NCI-H2081 (cell line): ENCODE measurements at regions not wholly inside any gene's neighbourhood (a gene's known extent, or its start where the extent isn't known, plus 50 kb on each side); places are given as distances from the start of the nearest gene placed in this dataset.

Source experiments
- DNase-seq, 2 experiments: peaks; one replicate each; lab custom pipeline; 2025; lab: John Stamatoyannopoulos, UW

DNA sequence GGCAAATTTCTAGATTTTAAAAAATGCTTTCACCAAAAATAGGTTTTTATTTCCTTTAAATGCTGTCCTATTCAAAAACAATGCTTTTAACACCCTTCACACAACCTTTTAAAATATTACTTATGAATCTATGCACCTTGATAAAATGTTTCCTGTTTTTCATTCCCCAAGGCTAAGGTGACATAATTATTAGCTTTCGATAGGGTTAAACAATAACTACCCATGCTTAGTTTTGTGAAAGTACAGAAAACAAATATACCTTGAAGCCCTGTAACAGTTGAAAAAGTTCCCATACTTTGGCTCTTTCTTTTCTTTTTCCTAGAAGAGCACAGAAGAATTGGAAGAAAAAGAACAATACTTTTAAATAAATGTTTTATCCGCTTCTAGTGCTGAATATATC, 54.9 kb upstream of the ITPRID2 start:
- no peak for DNase-seq

DNA sequence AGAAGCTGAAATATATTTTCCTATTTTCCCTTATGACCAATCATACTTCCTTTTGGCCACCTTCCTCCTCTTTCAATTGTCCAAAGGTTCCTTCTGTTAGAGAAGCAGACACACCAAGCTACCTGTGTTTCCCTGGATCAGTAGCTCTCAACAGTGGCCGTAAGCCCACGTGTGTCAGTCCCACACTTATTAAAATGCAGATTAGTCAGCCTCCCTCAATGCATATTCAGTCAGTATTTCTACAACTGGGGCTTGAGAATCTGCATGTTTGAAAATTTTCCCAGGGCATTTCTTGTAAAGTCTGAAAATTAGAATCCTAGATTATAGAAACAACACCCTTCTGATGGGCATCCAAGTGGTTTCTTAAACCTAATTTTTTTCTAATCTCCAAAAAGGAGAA, 54.0 kb upstream of the ITPRID2 start:
- DNase-seq, result no peak

DNA sequence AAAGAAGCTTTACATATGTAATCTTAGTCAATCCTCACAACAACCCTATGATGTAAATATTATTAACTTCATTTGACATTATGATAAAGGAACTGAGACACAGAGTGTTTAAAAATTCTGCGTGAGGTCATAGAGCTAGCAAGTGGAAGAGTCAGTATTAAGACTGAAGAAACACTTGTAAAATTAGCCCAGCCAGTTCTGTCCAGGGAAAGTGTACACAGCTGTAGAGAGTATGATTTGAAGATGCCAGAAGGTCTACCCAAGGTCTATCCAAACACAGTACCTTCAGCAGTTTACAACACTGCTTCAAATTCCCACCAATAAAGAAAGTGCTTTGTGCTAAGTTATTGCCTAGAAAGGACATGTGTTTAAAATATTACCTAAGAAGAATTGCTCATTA, 51.7 kb upstream of the ITPRID2 start:
- no peak for DNase-seq

DNA sequence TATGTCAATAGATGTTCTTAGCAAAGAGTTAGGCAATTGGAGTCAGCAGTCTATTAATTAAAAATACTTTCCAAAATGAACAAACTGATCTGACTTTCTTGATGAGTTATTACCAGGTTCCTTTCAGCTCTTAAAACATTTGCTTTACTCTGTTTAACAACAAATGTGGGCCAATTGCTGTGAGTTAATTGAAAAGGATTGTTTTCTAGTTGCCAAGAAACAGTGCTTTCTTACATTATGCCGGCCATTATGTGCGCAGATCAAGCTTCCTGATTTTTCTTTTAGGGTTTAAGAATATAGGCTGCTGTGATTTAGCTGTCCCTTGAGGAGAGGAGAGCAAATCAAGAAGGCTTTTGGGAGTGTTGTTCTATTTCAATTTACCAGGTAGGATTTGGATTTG, 50.5 kb upstream of the ITPRID2 start:
- DNase-seq, result no peak
